ENCODE measurements at regions not wholly inside any gene's neighbourhood (a gene's known extent, or its start where the extent isn't known, plus 50 kb on each side); places are given as distances from the start of the nearest gene placed in this dataset.

GRCh38 chr7:91812388-91812787, 68.1 kb downstream of the MTERF1 start:
- no peaks in the 10 kb centered on the region for H3K36me3 ChIP-seq (ENCODE audit: low read depth, missing control alignments)
- no peak overlapping the region for H3K27ac ChIP-seq
- H3K9me3 ChIP-seq: no peaks in the 10 kb centered on the region
- no peaks in the 10 kb centered on the region for H3K27me3 ChIP-seq
- TF ChIP-seq CTCF (IDR thresholded peaks at IDR 0.05) (no peak), POLR2A (IDR thresholded peaks at IDR 0.05) (no peak)
- DNase-seq: no peak
- H3K4me3 ChIP-seq: no peak overlapping the region
- H3K4me1 ChIP-seq: no peaks in the 10 kb centered on the region
- 74 to 77% methylated on average over 3 of the region's 3 CpGs for WGBS, 2 donors
- intact Hi-C loops (cut with DNase I; ENCODE audit: low total_unique reads): no loop called here

- Histone ChIP-seq H3K4me1 (no peaks in the 10 kb centered on the region), H3K27me3 (no peaks in the 10 kb centered on the region), H3K36me3 (ENCODE audit: low read depth, missing control alignments) (no peaks in the 10 kb centered on the region), H3K27ac (no peak overlapping the region), H3K9me3 (no peaks in the 10 kb centered on the region), H3K4me3 (no peak overlapping the region)
- no peak for DNase-seq
- TF ChIP-seq CTCF (IDR thresholded peaks at IDR 0.05): no peak
- no peak for TF ChIP-seq POLR2A (IDR thresholded peaks at IDR 0.05)
- WGBS, 2 donors: 95 to 100% methylated on average over 1 of the region's 1 CpG
- intact Hi-C loops (cut with DNase I; ENCODE audit: low total_unique reads): no loop called here
Measured at GRCh38 chr7:91814189-91814588, 66.3 kb downstream of the MTERF1 start.
